ENCODE measurements at regions not wholly inside any gene's neighbourhood (a gene's known extent, or its start where the extent isn't known, plus 50 kb on each side); places are given as distances from the start of the nearest gene placed in this dataset.

GRCh38 chr5:116923344-116923743 is 348.7 kb upstream of the SEMA6A start:
- Histone ChIP-seq H3K27ac (ENCODE audit: low read depth, low read length) (no peak overlapping the region), H3K27me3 (ENCODE audit: control insufficient read depth, insufficient read depth, low read length) (no peaks in the 10 kb centered on the region), H3K9me3 (ENCODE audit: control insufficient read depth, insufficient read depth, low read depth, low read length) (no peaks in the 10 kb centered on the region), H3K4me1 (ENCODE audit: control insufficient read depth, insufficient read depth, low read length) (peaks cover 6% of the 10 kb centered on the region; the same call in 1 of the 2 replicates), H3K9ac (ENCODE audit: low read length) (no peak overlapping the region), H3K4me3 (ENCODE audit: low read depth, low read length) (no peak overlapping the region), H3K36me3 (ENCODE audit: control insufficient read depth, insufficient read depth, low read length) (no peaks in the 10 kb centered on the region)

GRCh38 chr5:116922532-116922931 is 347.9 kb upstream of the SEMA6A start:
- H3K36me3 ChIP-seq (ENCODE audit: control insufficient read depth, insufficient read depth, low read length) = no peaks in the 10 kb centered on the region
- no peak overlapping the region for H3K4me3 ChIP-seq (ENCODE audit: low read depth, low read length)
- H3K27me3 ChIP-seq (ENCODE audit: control insufficient read depth, insufficient read depth, low read length) = no peaks in the 10 kb centered on the region
- no peak overlapping the region for H3K9ac ChIP-seq (ENCODE audit: low read length)
- no peaks in the 10 kb centered on the region for H3K9me3 ChIP-seq (ENCODE audit: control insufficient read depth, insufficient read depth, low read depth, low read length)
- H3K27ac ChIP-seq (ENCODE audit: low read depth, low read length) = no peak overlapping the region
- peaks cover 6% of the 10 kb centered on the region; the same call in 1 of the 2 replicates for H3K4me1 ChIP-seq (ENCODE audit: control insufficient read depth, insufficient read depth, low read length)

GRCh38 chr5:116914869-116915504 is 340.4 kb upstream of the SEMA6A start:
- no peak overlapping the region for H3K9ac ChIP-seq (ENCODE audit: low read length)
- no peak overlapping the region for H3K27ac ChIP-seq (ENCODE audit: low read depth, low read length)
- H3K4me3 ChIP-seq (ENCODE audit: low read depth, low read length) = no peak overlapping the region
- H3K27me3 ChIP-seq (ENCODE audit: control insufficient read depth, insufficient read depth, low read length) = no peaks in the 10 kb centered on the region
- H3K36me3 ChIP-seq (ENCODE audit: control insufficient read depth, insufficient read depth, low read length) = no peaks in the 10 kb centered on the region
- no peaks in the 10 kb centered on the region; the same call in 1 of the 2 replicates for H3K9me3 ChIP-seq (ENCODE audit: control insufficient read depth, insufficient read depth, low read depth, low read length)
- no peaks in the 10 kb centered on the region for H3K4me1 ChIP-seq (ENCODE audit: control insufficient read depth, insufficient read depth, low read length)

GRCh38 chr5:116912221-116912620 is 337.6 kb upstream of the SEMA6A start:
- no peak overlapping the region for H3K4me3 ChIP-seq (ENCODE audit: low read depth, low read length)
- H3K9ac ChIP-seq (ENCODE audit: low read length) = no peak overlapping the region
- H3K27ac ChIP-seq (ENCODE audit: low read depth, low read length) = no peak overlapping the region
- H3K27me3 ChIP-seq (ENCODE audit: control insufficient read depth, insufficient read depth, low read length) = no peaks in the 10 kb centered on the region
- no peaks in the 10 kb centered on the region; the same call in 1 of the 2 replicates for H3K9me3 ChIP-seq (ENCODE audit: control insufficient read depth, insufficient read depth, low read depth, low read length)
- no peaks in the 10 kb centered on the region for H3K36me3 ChIP-seq (ENCODE audit: control insufficient read depth, insufficient read depth, low read length)
- no peaks in the 10 kb centered on the region for H3K4me1 ChIP-seq (ENCODE audit: control insufficient read depth, insufficient read depth, low read length)

- no peaks in the 10 kb centered on the region for H3K36me3 ChIP-seq (ENCODE audit: control insufficient read depth, insufficient read depth, low read length)
- H3K9ac ChIP-seq (ENCODE audit: low read length) = no peak overlapping the region
- no peak overlapping the region for H3K4me3 ChIP-seq (ENCODE audit: low read depth, low read length)
- H3K27me3 ChIP-seq (ENCODE audit: control insufficient read depth, insufficient read depth, low read length) = no peaks in the 10 kb centered on the region
- H3K4me1 ChIP-seq (ENCODE audit: control insufficient read depth, insufficient read depth, low read length) = no peaks in the 10 kb centered on the region
- no peak overlapping the region for H3K27ac ChIP-seq (ENCODE audit: low read depth, low read length)
- peaks cover 3% of the 10 kb centered on the region; the same call in 1 of the 2 replicates for H3K9me3 ChIP-seq (ENCODE audit: control insufficient read depth, insufficient read depth, low read depth, low read length)
Measured at GRCh38 chr5:116911074-116911473, 336.5 kb upstream of the SEMA6A start.

- no peaks in the 10 kb centered on the region for H3K27me3 ChIP-seq (ENCODE audit: control insufficient read depth, insufficient read depth, low read length)
- H3K4me3 ChIP-seq (ENCODE audit: low read depth, low read length) = no peak overlapping the region
- no peak overlapping the region for H3K9ac ChIP-seq (ENCODE audit: low read length)
- H3K9me3 ChIP-seq (ENCODE audit: control insufficient read depth, insufficient read depth, low read depth, low read length) = peaks cover 3% of the 10 kb centered on the region; the same call in 1 of the 2 replicates
- H3K4me1 ChIP-seq (ENCODE audit: control insufficient read depth, insufficient read depth, low read length) = no peaks in the 10 kb centered on the region
- H3K36me3 ChIP-seq (ENCODE audit: control insufficient read depth, insufficient read depth, low read length) = no peaks in the 10 kb centered on the region
- no peak overlapping the region for H3K27ac ChIP-seq (ENCODE audit: low read depth, low read length)
Measured at GRCh38 chr5:116908537-116908936, 333.9 kb upstream of the SEMA6A start.

- no peaks in the 10 kb centered on the region for H3K4me1 ChIP-seq (ENCODE audit: control insufficient read depth, insufficient read depth, low read length)
- H3K36me3 ChIP-seq (ENCODE audit: control insufficient read depth, insufficient read depth, low read length) = no peaks in the 10 kb centered on the region
- no peak overlapping the region for H3K9ac ChIP-seq (ENCODE audit: low read length)
- no peak overlapping the region for H3K27ac ChIP-seq (ENCODE audit: low read depth, low read length)
- no peaks in the 10 kb centered on the region for H3K27me3 ChIP-seq (ENCODE audit: control insufficient read depth, insufficient read depth, low read length)
- no peak overlapping the region for H3K4me3 ChIP-seq (ENCODE audit: low read depth, low read length)
- peaks cover 3% of the 10 kb centered on the region; the same call in 1 of the 2 replicates for H3K9me3 ChIP-seq (ENCODE audit: control insufficient read depth, insufficient read depth, low read depth, low read length)
Measured at GRCh38 chr5:116905885-116906284, 331.3 kb upstream of the SEMA6A start.

GRCh38 chr5:116900793-116901192 is 326.2 kb upstream of the SEMA6A start:
- H3K9me3 ChIP-seq (ENCODE audit: control insufficient read depth, insufficient read depth, low read depth, low read length) = no peaks in the 10 kb centered on the region
- no peak overlapping the region for H3K4me3 ChIP-seq (ENCODE audit: low read depth, low read length)
- no peaks in the 10 kb centered on the region for H3K4me1 ChIP-seq (ENCODE audit: control insufficient read depth, insufficient read depth, low read length)
- no peak overlapping the region for H3K27ac ChIP-seq (ENCODE audit: low read depth, low read length)
- no peak overlapping the region for H3K9ac ChIP-seq (ENCODE audit: low read length)
- no peaks in the 10 kb centered on the region for H3K27me3 ChIP-seq (ENCODE audit: control insufficient read depth, insufficient read depth, low read length)
- no peaks in the 10 kb centered on the region for H3K36me3 ChIP-seq (ENCODE audit: control insufficient read depth, insufficient read depth, low read length)

- no peak overlapping the region for H3K4me3 ChIP-seq (ENCODE audit: low read depth, low read length)
- H3K9me3 ChIP-seq (ENCODE audit: control insufficient read depth, insufficient read depth, low read depth, low read length) = no peaks in the 10 kb centered on the region
- H3K9ac ChIP-seq (ENCODE audit: low read length) = no peak overlapping the region
- H3K36me3 ChIP-seq (ENCODE audit: control insufficient read depth, insufficient read depth, low read length) = no peaks in the 10 kb centered on the region
- H3K4me1 ChIP-seq (ENCODE audit: control insufficient read depth, insufficient read depth, low read length) = no peaks in the 10 kb centered on the region
- H3K27ac ChIP-seq (ENCODE audit: low read depth, low read length) = no peak overlapping the region
- no peaks in the 10 kb centered on the region for H3K27me3 ChIP-seq (ENCODE audit: control insufficient read depth, insufficient read depth, low read length)
Measured at GRCh38 chr5:116898917-116899316, 324.3 kb upstream of the SEMA6A start.

- Histone ChIP-seq H3K4me3 (ENCODE audit: low read depth, low read length) (no peak overlapping the region), H3K27ac (ENCODE audit: low read depth, low read length) (no peak overlapping the region), H3K36me3 (ENCODE audit: control insufficient read depth, insufficient read depth, low read length) (no peaks in the 10 kb centered on the region), H3K27me3 (ENCODE audit: control insufficient read depth, insufficient read depth, low read length) (no peaks in the 10 kb centered on the region), H3K9ac (ENCODE audit: low read length) (no peak overlapping the region), H3K4me1 (ENCODE audit: control insufficient read depth, insufficient read depth, low read length) (no peaks in the 10 kb centered on the region), H3K9me3 (ENCODE audit: control insufficient read depth, insufficient read depth, low read depth, low read length) (no peaks in the 10 kb centered on the region)
Measured at GRCh38 chr5:116897291-116897690, 322.7 kb upstream of the SEMA6A start.

- H3K4me3 ChIP-seq (ENCODE audit: low read depth, low read length) = no peak overlapping the region
- H3K36me3 ChIP-seq (ENCODE audit: control insufficient read depth, insufficient read depth, low read length) = no peaks in the 10 kb centered on the region
- no peak overlapping the region for H3K9ac ChIP-seq (ENCODE audit: low read length)
- 0 out of 2 replicates have a peak, but pooled peaks cover 4% of the 10 kb centered on the region for H3K9me3 ChIP-seq (ENCODE audit: control insufficient read depth, insufficient read depth, low read depth, low read length)
- no peaks in the 10 kb centered on the region for H3K27me3 ChIP-seq (ENCODE audit: control insufficient read depth, insufficient read depth, low read length)
- no peak overlapping the region for H3K27ac ChIP-seq (ENCODE audit: low read depth, low read length)
- no peaks in the 10 kb centered on the region for H3K4me1 ChIP-seq (ENCODE audit: control insufficient read depth, insufficient read depth, low read length)
Measured at GRCh38 chr5:116896001-116896400, 321.4 kb upstream of the SEMA6A start.
